Astrocyte of the spinal cord (primary cell): ENCODE measurements at regions not wholly inside any gene's neighbourhood (a gene's known extent, or its start where the extent isn't known, plus 50 kb on each side); places are given as distances from the start of the nearest gene placed in this dataset.

Experiments
- DNase-seq: peaks from one replicate; pipeline ENCODE4 v3.0.0; 2011; ENCODE audit warnings: low read depth, low spot score
- H3K4me3 ChIP-seq: 2 replicates; pipeline ENCODE4 v1.5.1; 2011; ENCODE audit warnings: low read depth, mild to moderate bottlenecking, low read length, moderate library complexity
- in situ Hi-C: cut with HindIII; loops from 2 replicates; pipeline ENCODE4 v1.10.0; 2017; ENCODE audit warnings: low sequenced_read_pairs
- TF ChIP-seq, protein P1 (sequence below): IDR thresholded peaks from 2 replicates; pipeline ENCODE4 v1.5.1; 2012; ENCODE audit warnings: low read depth, mild to moderate bottlenecking, low read length, inconsistent platforms

DNA sequence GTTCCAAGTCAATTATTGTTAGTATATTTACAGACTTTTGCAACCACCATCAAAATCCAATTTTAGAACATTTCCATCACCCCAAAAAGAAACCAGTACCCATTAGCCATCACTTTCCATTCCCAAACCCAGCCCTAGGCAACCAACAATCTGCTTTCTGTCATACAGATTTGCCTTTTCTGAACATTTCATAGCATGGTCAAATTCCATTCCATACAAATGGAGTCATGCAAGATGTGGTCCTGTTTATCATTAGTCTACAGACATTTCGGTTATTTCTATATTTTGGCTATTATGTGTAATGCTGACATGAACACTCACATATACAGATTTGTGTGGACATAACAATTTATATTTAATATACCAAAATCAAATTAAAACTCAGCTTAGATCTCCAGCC, 508.7 kb downstream of the ZNF674 start:
- no peak for DNase-seq
- in situ Hi-C loops = no loop called here
- TF ChIP-seq, protein P1, sequence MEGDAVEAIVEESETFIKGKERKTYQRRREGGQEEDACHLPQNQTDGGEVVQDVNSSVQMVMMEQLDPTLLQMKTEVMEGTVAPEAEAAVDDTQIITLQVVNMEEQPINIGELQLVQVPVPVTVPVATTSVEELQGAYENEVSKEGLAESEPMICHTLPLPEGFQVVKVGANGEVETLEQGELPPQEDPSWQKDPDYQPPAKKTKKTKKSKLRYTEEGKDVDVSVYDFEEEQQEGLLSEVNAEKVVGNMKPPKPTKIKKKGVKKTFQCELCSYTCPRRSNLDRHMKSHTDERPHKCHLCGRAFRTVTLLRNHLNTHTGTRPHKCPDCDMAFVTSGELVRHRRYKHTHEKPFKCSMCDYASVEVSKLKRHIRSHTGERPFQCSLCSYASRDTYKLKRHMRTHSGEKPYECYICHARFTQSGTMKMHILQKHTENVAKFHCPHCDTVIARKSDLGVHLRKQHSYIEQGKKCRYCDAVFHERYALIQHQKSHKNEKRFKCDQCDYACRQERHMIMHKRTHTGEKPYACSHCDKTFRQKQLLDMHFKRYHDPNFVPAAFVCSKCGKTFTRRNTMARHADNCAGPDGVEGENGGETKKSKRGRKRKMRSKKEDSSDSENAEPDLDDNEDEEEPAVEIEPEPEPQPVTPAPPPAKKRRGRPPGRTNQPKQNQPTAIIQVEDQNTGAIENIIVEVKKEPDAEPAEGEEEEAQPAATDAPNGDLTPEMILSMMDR = no peak
- no peak overlapping the region for H3K4me3 ChIP-seq

DNA sequence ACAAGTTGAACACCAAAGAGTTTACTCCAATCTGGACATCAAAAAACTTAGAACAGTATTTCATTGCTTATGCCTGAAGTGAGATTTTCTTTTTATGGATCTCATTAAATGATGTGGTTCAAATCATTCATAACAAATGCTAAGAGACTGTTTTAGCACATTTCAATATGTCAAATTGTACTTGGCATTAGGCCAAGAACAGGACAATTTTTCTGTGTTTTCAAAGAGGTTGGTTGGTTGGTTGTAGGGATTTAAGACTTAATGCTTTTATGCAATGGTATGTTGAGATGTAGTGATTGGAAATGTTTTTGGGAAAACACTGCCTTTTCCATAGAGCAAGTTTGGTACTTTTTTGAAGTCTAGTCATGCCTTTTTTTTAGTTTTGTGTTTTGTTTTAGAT, 510.4 kb downstream of the ZNF674 start:
- TF ChIP-seq, protein P1 = no peak
- in situ Hi-C loops = no loop called here
- no peak for DNase-seq
- H3K4me3 ChIP-seq = no peak overlapping the region

DNA sequence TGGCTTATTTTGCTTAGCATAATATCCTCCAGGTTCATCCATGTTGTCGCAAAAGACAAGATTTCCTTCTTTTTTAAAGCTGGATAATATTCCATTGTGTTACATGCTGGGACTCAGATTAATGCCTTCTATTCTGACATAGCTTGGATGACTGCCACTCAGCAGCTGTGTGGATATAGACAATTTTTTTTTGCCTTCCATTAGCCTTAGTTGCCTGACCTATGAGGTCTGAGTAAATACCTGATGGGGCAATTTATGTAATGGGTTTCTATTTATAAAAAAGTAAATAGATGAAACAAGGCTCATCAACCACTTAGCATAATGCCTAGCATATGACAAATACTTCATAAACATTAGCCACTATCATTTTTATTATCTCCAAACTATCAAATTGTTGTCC, 515.4 kb downstream of the ZNF674 start:
- in situ Hi-C loops = no loop called here
- TF ChIP-seq, protein P1 = no peak
- no peak for DNase-seq
- no peak overlapping the region for H3K4me3 ChIP-seq

DNA sequence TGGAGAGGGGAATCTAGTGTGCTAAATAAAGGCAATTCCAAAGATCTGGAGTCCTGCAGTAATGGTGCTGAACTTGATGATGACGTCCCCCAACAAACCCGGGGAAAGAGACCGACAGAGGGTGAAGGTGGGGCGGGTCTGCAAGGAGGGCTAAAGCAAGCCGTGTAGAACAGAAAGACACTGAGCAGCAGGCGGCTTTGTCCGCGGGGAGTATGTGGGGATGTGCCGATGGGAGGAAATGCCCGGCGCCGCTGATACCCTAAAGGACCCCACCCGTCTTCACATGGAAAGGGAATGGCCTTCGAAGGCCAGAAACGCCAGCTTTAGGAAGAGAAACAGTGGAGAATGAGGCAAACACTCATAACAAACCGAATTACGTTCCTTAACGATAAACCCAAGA, 528.9 kb downstream of the ZNF674 start:
- DNase-seq = no peak
- TF ChIP-seq, protein P1 = no peak
- in situ Hi-C loops = no loop called here
- H3K4me3 ChIP-seq = no peak overlapping the region

DNA sequence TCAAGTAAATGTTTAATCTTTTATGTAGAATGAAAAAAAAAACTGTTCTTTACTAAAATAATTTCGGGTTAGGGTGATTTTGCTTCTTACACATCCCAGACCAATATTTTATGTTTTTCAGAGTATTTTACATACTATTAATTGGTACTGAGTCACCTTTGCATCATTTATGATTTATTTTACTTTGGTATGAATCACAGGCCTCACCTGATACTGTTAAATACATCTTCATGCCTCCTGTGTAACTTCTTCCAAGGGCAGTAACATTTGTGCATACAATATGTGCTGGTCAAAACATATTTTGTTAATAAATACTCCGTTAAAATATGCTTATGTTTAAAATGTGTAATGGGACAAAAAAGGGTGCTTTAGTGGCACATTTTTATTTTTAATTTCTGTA, 529.6 kb downstream of the ZNF674 start:
- H3K4me3 ChIP-seq = no peak overlapping the region
- in situ Hi-C loops = no loop called here
- TF ChIP-seq, protein P1 = no peak
- DNase-seq = no peak

DNA sequence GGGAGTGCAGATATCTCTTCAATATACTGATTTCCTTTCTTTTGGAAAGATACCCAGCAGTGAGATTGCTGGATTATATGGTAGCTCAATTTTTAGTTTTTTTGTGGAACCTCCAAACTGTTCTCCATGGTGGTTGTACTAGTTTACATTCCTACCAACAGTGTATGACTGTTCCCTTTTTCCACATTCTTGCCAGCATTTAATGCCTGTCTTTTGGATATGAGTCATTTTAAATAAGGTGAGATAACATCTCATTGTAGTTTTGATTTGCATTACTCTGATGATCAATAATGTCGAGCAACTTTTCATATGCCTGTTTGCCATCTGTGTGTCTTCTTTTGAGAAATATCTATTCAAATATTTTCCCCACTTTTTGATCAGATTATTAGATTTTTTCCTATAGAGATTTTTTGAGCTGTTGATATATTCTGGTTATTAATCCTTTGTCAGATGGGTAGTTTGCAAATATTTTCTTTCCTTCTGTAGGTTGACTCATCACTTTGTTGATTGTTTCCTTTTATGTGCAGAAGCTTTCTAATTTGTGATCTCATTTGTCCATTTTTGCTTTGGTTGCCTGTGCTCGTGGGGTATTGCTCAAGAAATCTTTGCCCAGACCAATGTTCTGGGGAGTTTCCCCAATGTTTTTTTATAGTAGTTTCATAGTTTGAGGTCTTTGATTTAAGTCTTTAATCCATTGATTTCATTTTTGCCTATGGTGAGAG, 552.7 kb downstream of the ZNF674 start:
- no peak overlapping the region for H3K4me3 ChIP-seq
- no peak for DNase-seq
- in situ Hi-C loops = no loop called here
- TF ChIP-seq, protein P1 = no peak
